GM19452 (cell line): ENCODE measurements at regions not wholly inside any gene's neighbourhood (a gene's known extent, or its start where the extent isn't known, plus 50 kb on each side); places are given as distances from the start of the nearest gene placed in this dataset.
"Not testable (repeated sequence)": the region's sequence is repeated elsewhere in the genome, so short reads cannot be mapped to it uniquely, and the experiment has no call there.

ENCODE experiments used
- ATAC-seq: cut with Tn5 transposase; IDR thresholded peaks from one replicate; pipeline ENCODE4 v1.9.1; 2021; ENCODE audit not compliant: unreplicated experiment

DNA sequence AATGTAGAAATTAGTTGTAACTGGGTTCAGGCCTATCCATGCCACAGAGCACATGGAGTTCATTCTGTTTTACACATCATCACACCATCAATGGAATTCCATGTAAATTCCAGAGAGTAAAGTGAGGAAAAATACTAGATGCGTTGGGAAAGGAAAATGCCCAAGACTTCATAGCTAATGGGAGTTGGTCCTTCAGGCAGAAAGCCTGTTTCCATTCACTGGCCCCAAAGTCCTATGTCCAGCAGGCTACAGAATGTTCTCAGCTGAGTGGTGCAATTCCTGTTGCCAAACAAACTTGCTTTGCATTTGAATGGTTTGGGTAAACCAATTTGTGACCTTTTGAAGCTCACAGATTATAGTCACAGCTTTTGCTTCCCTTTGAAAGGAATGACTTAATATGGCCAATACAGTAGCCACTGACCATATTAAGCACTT, 164.6 kb upstream of the PFN2 start:
- no peak for ATAC-seq

DNA sequence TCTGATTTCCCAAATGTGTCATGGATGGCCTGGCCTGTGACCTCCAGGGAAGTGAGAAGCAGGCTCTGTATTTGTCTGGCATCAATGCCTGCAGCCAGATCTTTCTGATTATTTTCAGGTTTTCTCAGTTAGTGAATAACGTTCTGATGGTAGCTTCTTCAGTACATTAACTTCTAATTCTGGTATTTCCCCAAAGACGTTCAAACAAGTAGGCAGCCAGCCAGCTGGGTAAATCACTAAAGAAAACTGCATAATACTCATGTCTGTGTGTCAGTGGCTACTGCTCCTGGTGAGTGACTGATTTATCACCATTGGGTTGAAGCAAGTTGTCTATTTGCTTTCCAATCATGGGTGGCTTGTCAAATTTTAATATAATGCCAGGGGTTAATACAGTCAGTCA, 162.6 kb upstream of the PFN2 start:
- ATAC-seq, result no peak

DNA sequence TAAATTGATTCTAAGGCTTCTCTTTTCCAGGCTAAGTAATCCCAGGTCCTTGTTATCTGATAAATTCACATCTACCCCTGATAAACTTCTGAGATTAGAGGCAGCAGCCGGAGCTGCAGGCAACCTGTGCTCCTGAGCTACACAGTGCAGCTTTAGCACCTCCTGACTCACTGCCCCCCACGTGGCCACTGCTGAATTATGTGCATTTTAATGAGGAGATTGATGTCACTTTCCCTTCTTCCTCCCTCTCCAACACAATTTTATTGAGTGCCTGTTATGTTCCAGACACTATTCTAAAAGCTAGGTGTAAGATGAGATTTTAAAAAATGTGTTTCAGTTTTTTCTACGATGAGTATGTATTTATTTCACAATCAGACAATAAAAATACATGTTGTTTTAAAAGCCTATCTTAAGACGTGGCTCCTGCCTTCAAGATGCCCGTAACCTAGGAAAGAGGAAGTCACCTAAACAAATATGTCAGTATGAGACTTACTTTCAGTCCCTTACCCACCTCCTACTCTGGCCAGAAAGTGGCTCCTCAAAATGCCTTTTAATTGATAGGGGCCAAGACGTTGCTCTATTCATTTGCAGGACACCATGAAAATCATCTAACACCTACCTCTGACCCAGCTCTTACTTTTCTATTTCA, 161.5 kb upstream of the PFN2 start:
- no peak for ATAC-seq

DNA sequence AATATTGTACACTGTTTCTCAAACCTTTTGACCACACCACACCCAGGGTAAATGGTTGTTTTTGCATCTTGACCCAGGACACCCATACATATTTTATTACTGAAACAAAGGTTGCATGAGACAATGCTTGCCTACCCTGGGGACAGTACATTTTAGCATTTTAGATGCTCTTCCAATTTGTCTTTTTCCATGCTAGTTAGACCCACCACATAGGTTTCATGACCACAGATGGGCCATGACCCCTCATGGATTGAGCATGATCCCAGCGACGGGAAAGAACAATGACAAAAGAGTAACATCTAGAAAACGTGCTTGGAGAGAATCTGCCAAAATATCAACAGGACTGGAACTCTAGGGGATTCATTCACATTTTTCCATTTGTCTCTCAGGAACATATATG, 161.0 kb upstream of the PFN2 start:
- no peak for ATAC-seq

DNA sequence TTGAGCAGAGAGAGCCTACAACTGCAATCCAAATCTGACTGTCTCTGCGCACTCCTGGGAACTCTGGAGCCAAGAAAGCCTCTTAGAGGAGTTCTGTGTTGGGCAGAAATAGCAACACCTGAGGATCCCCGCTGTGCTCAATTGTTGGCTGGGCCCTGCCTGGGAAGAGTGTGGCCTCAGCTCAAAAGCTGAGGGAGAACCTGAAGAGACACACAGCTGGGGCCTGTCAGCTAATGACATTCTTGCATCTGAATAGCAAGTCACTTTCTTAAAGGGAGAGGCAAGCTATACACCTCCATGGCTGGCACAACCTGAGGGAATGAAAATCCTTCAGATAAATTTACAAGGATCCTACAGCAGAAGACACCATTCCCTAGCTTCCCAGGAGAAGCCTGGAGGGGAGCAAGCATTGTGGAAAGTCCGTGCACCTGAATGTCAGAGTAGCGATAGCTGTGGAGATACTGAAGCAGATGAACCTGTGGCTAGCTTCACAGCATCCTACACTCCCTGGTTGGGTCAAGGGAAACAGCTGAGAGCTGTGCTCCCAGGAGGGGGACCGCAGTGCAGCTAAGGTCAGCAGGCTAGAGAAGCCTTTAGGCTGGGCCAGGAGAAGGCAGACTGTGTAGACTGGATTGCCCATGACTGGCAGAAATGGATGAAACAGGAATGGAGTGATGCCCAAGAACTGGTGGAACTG, 159.9 kb upstream of the PFN2 start:
- no peak for ATAC-seq

DNA sequence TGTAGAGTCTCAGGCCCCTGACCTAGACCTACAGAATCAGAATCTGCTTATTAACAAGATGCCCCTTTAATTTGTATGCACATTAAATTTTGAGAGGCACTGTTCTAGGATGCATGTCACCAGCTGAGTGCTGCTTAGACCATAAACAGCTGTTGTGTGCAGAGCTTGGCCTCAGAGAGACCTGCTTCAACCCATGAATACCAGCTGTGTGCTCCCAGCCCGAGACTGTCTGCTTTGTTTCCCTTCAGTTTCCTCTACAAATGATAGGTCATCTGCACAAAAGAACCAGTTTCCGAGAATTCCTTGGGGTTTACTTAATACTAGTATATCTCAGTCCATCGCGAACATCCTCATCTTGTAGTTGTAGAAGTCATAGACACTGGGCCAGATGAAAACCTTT, 158.5 kb upstream of the PFN2 start:
- no peak for ATAC-seq

DNA sequence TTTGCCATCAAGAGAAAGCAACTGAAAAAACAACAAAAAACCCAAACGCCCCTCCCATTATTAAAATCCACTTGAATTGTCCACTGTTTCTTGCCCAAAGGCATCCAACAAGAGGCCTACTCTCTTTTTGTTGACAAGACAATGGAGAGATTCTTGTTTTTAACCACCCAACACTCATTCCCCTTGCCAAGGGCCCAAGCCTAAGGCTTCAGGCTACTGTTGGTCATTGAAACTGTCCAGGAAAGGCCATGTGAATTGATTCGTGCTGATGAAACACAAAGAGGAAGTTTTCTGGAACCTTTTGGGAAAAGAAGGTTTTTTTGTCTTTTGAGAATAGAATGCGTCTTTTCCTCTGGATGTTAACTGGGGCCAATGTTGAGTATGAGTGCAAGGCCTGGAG, 157.4 kb upstream of the PFN2 start:
- ATAC-seq, result no peak

DNA sequence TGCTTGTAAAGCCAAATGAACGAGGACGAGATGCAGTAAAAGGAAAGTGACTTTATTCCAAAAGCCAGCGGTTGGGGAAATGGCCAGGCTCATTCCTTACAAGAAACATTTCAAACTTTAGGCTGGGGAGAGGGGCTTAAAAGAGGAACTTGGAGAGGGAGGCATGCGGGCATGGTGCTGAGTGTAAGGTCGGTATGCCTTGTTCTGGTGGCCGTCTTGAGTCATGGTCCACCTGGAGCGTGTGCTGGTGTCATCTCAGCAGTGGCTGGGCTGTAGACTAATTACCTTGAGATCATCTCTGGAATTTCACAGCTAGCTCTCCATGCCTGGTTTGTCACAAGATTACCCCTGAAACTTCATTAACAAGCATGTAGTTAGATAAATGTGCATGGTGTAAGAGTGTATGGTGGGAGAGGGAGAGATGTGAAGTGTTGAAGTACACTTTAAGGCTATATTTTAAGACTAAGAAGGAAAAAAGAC, 156.4 kb upstream of the PFN2 start:
- no peak for ATAC-seq

DNA sequence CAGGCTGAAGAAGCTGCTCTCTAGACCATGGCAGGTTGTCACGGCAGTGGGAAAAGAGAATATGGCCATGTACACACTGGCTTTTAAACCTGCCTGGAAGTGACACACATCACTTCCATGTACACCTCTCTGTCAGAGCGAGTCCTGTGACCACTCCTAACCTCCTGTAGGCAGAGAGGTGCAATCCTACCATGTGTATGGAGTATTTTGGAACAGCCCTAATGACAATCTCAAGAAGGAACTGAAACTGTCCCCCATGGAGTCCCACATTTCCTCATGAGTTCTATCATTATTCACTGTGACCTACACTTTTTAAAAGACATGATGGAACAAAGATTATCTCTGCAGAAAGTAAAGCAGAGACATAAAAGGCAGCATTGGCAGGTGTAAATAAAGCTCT, 153.4 kb upstream of the PFN2 start:
- no peak for ATAC-seq

DNA sequence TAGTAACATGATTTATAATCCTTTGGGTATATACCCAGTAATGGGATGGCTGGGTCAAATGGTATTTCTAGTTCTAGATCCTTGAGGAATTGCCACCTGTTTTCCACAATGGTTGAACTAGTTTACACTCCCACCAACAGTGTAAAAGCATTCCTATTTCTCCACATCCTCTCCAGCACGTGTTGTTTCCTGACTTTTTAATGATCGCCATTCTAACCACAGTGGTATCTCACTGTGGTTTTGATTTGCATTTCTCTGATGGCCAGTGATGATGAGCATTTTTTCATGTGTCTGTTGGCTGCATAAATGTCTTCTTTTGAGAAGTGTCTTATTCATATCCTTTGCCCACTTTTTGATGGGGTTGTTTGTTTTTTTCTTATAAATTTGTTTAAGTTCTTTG, 152.6 kb upstream of the PFN2 start:
- ATAC-seq, result not testable (repeated sequence)

DNA sequence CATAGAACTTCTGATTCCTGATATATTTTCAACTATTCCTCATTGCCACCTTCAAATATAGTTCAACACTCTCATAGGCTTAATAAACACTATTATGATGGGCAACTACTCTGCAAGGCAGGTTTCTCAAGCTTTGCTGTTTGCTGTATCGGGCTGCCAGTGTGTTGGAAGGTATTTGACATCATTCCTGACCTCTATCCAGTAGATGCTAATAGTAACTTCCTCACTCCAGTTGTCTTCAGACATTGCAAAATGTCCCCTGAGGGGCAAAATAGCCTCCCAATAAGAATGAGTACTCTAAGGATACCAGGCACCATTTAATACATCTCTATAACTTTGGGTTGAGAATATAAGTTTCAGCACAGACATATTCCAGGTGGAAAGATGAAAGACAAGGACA, 147.5 kb upstream of the PFN2 start:
- no peak for ATAC-seq

DNA sequence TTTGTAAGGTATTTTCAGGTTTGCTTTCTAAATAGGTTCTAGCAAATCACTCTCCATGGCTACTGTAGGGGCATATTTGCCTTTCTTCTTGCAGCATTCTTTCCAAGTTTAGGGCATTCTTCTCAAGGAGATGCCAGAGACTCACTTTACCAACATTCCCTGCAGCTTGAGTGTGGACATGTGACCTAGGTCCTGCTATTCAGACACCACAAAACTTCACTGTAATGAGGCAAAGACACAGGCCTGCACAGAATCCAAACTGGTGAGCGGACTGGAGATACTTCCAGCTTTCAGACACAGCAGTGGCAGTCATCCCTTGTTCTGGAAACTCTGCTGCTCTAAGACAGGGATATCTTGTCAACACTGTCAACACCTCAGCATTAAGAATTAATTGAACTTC, 146.4 kb upstream of the PFN2 start:
- no peak for ATAC-seq

DNA sequence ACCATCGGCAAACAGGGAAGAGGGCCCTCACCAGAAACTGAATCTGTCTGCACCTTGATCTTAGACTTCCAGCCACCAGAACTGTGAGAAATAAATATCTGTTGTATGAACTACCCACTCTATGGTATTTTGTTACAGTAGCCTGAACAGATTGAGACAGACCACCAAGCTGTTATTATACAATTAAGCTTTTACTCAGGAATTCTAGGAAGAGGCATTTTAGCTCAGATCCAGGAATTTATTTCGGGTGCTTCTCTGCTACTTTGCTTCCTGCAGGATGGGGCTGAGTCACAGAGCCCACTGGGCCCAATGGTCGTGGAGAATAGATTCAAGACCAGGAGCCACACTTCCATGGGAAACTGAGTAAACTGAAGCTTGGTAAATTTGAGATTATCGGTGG, 145.5 kb upstream of the PFN2 start:
- no peak for ATAC-seq

DNA sequence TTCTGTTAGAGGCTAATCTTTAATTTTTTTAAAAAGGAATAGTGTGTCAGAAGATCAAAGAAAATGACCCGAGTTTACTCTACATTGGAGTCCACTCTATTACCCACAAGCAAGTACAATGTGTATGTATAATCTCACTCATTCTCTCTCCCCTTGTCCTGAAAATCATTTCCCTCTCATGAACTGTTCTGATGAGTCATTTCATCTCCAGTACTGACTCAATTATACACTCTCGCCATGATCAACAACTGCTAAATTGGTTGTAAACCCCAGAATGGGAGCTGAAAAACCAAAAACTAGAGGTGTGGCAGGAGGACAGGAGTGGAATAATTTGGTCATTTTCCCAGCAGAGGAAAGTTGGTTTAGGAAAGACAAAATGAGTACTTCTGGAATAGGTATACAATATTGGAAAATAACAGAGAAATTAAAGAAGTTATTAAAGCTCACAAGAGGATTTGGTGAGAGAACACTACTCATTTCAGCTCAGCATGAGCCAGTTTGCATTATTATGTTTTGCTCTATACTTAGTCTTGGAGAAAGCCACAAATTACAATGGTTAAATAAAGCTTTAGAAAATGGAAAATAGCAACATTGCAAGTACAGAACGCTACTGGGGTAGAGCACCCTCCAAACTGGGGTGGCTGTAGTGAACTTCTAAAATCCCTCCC, 144.3 kb upstream of the PFN2 start:
- peak; percentile 94 for ATAC-seq

DNA sequence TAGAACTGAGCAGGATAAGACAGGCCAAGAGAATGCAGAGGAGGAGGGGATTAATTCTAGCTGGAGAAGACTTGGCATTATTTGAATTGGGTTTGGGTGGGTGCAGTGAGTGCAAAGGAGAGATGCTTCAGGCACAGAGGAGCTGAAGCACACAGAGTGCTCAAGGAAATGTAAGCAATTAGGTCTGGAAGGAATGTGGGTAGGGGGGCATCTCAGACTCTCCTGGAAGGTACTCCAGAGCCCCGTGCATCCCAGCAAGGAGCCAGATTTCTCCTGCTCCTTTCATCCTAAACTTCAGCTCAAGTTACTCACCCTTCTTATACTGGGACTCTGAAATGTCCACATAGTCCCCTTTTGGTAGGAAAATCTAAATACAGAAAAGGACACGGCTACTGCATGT, 143.6 kb upstream of the PFN2 start:
- no peak for ATAC-seq

DNA sequence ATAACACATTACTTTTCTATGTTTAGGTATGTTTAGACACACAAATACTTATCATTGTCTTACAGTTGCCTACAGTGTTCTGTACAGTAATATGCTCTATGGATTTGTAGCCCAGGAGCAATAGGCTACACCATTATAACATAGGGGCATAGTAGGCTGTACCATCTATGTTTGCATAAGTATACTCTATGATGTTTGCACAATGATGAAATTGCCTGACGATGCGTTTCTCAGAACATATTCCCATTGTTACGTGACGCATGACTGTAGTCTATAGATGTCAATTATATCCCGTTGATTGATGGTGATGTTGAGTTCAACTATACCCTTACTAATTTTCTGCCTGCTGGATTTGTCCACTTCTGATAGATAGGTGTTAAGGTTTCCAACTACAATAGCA, 139.4 kb upstream of the PFN2 start:
- no peak for ATAC-seq

DNA sequence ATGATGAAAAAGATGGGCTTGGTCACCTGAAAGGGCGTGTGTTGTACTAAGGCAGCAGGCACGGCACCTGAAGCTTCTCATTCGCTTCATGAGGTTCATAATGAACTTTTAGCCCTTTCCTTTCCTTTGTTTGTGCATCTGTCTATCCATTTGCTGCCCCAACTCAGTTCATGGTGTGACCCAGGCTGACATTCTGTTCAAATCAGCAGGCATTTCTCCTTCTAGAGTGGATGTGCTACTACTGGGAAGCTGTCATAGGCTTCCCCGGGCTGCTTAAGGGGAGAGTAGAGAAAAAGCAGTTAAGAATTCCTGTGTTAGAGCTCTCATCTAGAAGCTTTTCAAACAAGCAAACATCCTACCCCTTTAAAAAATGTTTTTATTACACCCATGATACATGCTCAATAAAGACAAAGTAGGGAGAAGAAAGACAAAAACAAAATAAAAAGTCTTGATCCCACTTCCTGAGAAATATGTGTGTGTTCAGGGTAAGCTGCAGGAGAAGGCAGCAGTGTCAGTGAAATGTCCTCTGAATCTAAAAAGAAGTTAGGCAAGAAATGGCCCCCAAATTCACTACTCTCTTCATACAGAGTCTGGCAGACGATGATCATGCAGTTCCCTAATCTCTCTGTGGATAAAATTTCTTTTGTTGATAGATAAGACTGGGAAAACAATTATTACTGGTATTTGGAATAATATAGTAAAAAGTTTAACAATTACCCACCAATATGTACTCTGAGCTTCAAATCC, 136.9 kb upstream of the PFN2 start:
- ATAC-seq, result no peak

DNA sequence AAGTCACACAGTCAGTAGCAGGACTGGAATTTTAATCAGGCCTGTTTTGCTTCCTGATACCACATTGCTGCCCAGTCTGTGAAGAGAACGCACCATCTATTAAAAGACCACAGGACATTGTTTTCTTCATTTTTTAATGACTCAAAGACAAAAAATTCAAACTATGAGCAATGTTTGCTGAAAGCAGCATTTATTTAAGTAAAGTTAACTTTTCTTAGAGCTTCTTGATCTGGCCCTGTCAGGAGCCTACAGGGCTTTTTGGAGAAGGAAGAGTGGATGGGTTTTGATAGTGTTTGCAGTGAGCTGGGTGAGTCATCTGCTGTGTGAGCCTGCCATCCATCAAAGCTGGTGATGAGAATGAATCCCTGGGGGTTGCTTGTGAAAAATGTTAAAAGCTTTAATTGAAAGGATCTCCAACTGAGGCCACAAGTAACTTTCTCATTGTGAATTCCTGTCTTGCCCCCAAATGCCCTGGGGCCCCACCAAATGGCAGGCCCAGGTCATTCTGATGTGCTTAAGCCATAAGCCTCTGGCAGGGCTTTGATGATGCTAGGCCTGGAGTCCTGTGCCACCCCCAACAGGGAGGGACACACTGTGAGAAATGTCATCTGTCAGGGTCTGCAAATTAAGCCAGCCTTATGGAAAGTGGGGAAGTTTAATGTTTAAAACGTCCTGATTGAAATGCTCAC, 136.2 kb upstream of the PFN2 start:
- ATAC-seq, result no peak

DNA sequence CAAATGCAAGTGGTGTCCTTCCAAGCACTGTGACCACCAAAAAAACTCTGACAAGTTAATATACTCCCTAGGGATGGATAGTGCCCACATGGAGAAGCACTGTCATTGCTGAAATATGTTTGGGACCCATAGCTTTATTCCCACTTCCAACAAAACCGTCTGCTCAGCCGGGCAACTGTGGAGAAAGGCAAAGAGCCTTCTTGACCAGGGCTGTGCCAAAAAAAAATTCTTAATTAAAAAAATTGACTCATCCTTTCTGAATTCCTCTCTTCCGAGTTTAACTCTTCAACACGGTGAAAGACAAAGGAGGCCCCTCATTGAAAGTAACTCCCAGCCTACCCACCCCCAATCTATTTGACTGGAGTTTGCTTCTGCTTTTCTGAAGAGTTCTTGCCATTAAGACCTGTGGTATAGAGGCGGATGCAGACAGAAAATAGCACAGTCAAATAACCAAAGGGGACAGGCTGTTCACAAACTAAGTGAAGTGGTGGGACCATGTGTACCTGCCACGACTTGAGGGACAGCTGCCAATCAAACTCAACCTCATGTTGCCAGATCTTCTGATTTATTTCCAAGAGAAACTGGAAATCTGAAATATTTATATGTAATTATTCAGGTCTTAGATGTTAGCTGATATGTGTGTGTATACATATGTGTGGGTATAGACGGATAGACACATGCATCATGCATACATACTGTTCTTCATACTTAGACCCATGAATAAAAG, 135.4 kb upstream of the PFN2 start:
- ATAC-seq, result no peak

DNA sequence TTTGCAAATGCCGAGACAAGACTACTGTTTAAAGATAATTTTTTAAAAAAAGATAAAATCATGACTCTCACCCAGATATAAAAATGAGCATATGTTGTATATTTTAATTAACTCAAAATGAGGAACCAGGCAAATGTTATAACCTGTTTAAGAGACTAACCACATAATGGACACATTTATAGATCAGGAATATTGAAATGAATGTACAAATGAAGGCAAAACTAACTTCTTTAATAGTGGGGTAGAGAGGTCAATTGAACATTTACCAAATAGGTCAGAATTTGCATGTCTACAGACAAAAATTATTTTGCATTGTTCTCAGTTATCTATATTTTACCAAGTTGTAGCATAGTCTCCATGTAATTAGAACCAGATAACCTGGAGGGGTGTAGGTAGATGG, 134.3 kb upstream of the PFN2 start:
- no peak for ATAC-seq
